HUES6 (cell line): ENCODE measurements at regions not wholly inside any gene's neighbourhood (a gene's known extent, or its start where the extent isn't known, plus 50 kb on each side); places are given as distances from the start of the nearest gene placed in this dataset.

Experiments
- H3K27ac ChIP-seq: 2 replicates; pipeline ENCODE4 v1.7.0; 2013; ENCODE audit warnings: low read depth, mild to moderate bottlenecking, low read length, inconsistent platforms
- H3K27me3 ChIP-seq: 2 replicates; pipeline ENCODE4 v1.6.1; 2013; ENCODE audit warnings: low read length; ENCODE audit not compliant: control insufficient read depth, insufficient read depth
- H3K36me3 ChIP-seq: 2 replicates; pipeline ENCODE4 v1.6.1; 2013; ENCODE audit warnings: low read length; ENCODE audit not compliant: control insufficient read depth, insufficient read depth
- H3K4me1 ChIP-seq: 2 replicates; pipeline ENCODE4 v1.6.1; 2013; ENCODE audit warnings: low read length; ENCODE audit not compliant: control insufficient read depth, insufficient read depth
- H3K4me3 ChIP-seq: 2 replicates; pipeline ENCODE4 v1.5.1; 2013; ENCODE audit warnings: low read depth, low read length
- H3K9ac ChIP-seq: one replicate; pipeline ENCODE4 v1.6.1; 2013; ENCODE audit warnings: mild to moderate bottlenecking, low read length
- H3K9me3 ChIP-seq: 2 replicates; pipeline ENCODE4 v1.6.1; 2013; ENCODE audit warnings: low read depth, low read length; ENCODE audit not compliant: control insufficient read depth, insufficient read depth

- H3K36me3 ChIP-seq = no peaks in the 10 kb centered on the region
- H3K9ac ChIP-seq = no peak overlapping the region
- H3K27ac ChIP-seq = no peak overlapping the region
- peaks cover 5% of the 10 kb centered on the region for H3K9me3 ChIP-seq
- H3K27me3 ChIP-seq = no peaks in the 10 kb centered on the region
- no peaks in the 10 kb centered on the region for H3K4me1 ChIP-seq
- H3K4me3 ChIP-seq = no peak overlapping the region
These were observed 444.5 kb downstream of the SH3GL2 start for GRCh38 chr9:18023332-18023731.

GRCh38 chr9:18032636-18033035 lies 441.3 kb upstream of the ADAMTSL1 start:
- Histone ChIP-seq H3K27ac (no peak overlapping the region), H3K9me3 (no peaks in the 10 kb centered on the region), H3K36me3 (no peaks in the 10 kb centered on the region), H3K4me1 (peaks cover 12% of the 10 kb centered on the region), H3K4me3 (no peak overlapping the region), H3K9ac (no peak overlapping the region), H3K27me3 (no peaks in the 10 kb centered on the region)

DNA sequence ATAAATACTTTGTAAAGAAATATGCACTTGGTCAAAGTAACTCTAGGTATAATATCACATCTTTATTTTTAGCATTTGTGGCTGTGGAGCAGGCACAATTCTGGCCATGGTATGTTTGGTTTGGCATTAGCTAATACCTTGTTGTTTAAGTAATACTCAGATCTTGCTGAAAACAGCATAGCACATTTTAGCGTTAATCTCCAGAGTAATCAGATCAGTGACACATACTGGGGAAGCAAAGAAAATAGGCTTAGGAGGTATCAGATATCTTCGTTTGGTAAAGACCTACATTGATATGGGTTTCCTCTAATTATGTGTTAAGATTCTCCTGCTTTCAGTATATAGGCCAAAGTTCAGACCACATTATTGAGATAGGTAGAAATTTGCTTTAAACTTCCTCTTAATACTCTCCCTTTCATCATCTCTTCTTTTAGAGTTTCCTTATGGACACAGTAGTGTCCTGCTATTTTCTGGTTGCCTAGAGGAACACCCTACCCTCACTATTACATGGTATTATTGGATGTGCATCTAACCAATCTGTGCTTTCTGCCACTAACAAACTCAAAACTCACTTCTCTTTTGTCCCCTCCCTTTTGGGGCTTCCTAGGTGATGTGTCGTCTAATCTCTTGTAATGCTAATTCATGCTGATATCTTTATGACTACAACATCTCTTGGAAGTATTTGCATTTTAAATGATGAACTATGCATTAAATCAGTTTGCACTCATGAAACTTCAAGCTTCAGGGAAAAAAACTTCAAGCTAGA lies 437.3 kb upstream of the ADAMTSL1 start:
- no peaks in the 10 kb centered on the region for H3K27me3 ChIP-seq
- no peak overlapping the region for H3K4me3 ChIP-seq
- no peak overlapping the region for H3K27ac ChIP-seq
- peaks cover 12% of the 10 kb centered on the region for H3K4me1 ChIP-seq
- H3K9me3 ChIP-seq = no peaks in the 10 kb centered on the region
- no peak overlapping the region for H3K9ac ChIP-seq
- no peaks in the 10 kb centered on the region for H3K36me3 ChIP-seq

GRCh38 chr9:18037981-18038380 lies 436.0 kb upstream of the ADAMTSL1 start:
- H3K9ac ChIP-seq = no peak overlapping the region
- peaks cover 12% of the 10 kb centered on the region for H3K4me1 ChIP-seq
- H3K36me3 ChIP-seq = no peaks in the 10 kb centered on the region
- H3K27me3 ChIP-seq = no peaks in the 10 kb centered on the region
- no peaks in the 10 kb centered on the region for H3K9me3 ChIP-seq
- H3K27ac ChIP-seq = no peak overlapping the region
- no peak overlapping the region for H3K4me3 ChIP-seq

- Histone ChIP-seq H3K27ac (no peak overlapping the region), H3K36me3 (no peaks in the 10 kb centered on the region), H3K4me3 (no peak overlapping the region), H3K9ac (no peak overlapping the region), H3K27me3 (no peaks in the 10 kb centered on the region), H3K9me3 (no peaks in the 10 kb centered on the region), H3K4me1 (peaks cover 12% of the 10 kb centered on the region)
These were observed 433.6 kb upstream of the ADAMTSL1 start for GRCh38 chr9:18040327-18040726.

DNA sequence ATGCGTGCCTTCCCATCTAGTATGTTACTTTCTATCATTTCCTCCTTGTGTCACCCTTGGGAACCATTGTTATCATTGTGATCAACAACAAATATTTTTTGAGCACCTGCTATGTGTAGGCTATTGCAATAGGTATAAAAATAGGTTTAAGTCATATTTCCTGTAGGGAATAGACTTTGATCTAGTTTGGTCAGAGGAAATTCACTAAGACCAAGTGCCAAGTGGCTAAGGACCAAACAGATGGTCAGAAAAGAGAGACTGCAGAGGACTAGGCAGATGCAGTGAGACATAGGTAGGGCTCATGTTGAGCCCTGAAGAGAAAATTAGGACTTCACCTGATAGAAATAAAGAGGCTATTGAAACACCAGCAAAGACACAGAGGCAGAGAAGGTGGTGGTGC lies 430.0 kb upstream of the ADAMTSL1 start:
- H3K4me1 ChIP-seq = no peaks in the 10 kb centered on the region
- no peaks in the 10 kb centered on the region for H3K27me3 ChIP-seq
- no peak overlapping the region for H3K27ac ChIP-seq
- H3K9ac ChIP-seq = no peak overlapping the region
- H3K9me3 ChIP-seq = no peaks in the 10 kb centered on the region
- H3K36me3 ChIP-seq = no peaks in the 10 kb centered on the region
- H3K4me3 ChIP-seq = no peak overlapping the region

DNA sequence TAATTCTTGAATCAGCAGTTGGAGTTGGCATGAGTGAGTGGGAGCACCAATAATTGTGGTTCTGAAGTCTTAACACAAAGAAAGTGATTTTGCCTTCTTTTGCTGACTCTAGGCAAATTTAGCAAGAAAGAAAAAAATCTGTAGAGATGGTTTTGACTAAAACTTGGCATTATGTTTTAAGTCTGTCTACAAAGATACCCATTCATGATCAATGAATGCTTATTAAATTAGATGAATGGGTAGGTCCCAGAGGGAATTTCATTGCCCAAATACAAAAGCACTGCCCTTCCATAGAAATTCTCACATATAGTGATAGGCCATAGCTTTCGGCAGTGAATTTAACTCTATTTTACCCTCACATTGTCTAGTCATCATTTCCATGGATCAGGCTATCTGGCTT lies 428.6 kb upstream of the ADAMTSL1 start:
- Histone ChIP-seq H3K27me3 (no peaks in the 10 kb centered on the region), H3K4me3 (no peak overlapping the region), H3K27ac (no peak overlapping the region), H3K9ac (no peak overlapping the region), H3K4me1 (no peaks in the 10 kb centered on the region), H3K9me3 (no peaks in the 10 kb centered on the region), H3K36me3 (no peaks in the 10 kb centered on the region)

DNA sequence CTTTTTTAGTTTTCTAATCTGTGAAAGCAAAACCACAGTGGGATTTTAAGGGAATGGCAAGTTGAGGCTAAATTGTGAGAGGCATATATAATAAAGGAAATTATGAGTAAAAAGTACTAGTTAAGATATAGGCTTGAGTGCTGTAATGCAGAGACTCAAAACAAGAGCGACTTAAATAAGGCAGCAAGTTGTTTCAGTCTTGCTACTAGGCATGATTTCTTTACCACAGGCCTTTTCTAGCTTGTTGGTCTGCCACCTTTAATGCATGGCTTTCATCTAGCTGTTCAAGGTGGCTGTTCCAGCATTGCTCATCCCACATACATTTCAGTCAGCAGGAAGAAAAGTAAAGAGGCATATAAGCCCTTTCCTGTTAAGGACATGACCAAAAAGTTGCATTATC lies 427.9 kb upstream of the ADAMTSL1 start:
- Histone ChIP-seq H3K9me3 (no peaks in the 10 kb centered on the region), H3K27me3 (no peaks in the 10 kb centered on the region), H3K27ac (no peak overlapping the region), H3K9ac (no peak overlapping the region), H3K4me3 (no peak overlapping the region), H3K4me1 (no peaks in the 10 kb centered on the region), H3K36me3 (no peaks in the 10 kb centered on the region)

- Histone ChIP-seq H3K4me1 (no peaks in the 10 kb centered on the region), H3K36me3 (no peaks in the 10 kb centered on the region), H3K9me3 (no peaks in the 10 kb centered on the region), H3K4me3 (no peak overlapping the region), H3K27ac (no peak overlapping the region), H3K9ac (no peak overlapping the region), H3K27me3 (no peaks in the 10 kb centered on the region)
These were observed 422.3 kb upstream of the ADAMTSL1 start for GRCh38 chr9:18051638-18052037.

DNA sequence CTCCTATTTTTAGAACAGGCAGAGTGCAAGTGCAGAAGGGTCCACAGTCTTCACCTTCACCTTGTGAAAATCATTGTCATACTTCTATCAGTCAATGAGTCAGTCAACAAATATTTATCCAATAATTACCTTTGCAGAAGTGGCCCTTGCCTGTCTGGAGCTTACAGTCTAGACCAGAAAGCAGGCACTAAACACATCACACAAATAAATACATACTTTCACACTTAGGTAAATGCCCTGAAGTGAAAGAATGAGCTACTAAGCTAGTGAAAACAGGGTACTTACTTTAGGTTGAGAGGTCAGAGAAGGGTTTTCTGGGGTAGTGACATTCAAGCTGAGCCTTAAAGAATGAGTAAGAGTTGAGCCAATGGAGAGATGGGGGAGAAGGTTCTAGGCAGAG lies 421.9 kb upstream of the ADAMTSL1 start:
- no peak overlapping the region for H3K4me3 ChIP-seq
- no peak overlapping the region for H3K9ac ChIP-seq
- no peaks in the 10 kb centered on the region for H3K9me3 ChIP-seq
- H3K36me3 ChIP-seq = no peaks in the 10 kb centered on the region
- H3K27me3 ChIP-seq = no peaks in the 10 kb centered on the region
- H3K4me1 ChIP-seq = no peaks in the 10 kb centered on the region
- no peak overlapping the region for H3K27ac ChIP-seq

GRCh38 chr9:18056269-18056992 lies 417.5 kb upstream of the ADAMTSL1 start:
- Histone ChIP-seq H3K4me3 (no peak overlapping the region), H3K36me3 (no peaks in the 10 kb centered on the region), H3K4me1 (no peaks in the 10 kb centered on the region), H3K9me3 (no peaks in the 10 kb centered on the region), H3K27me3 (no peaks in the 10 kb centered on the region), H3K9ac (no peak overlapping the region), H3K27ac (no peak overlapping the region)
